ENCODE measurements at regions not wholly inside any gene's neighbourhood (a gene's known extent, or its start where the extent isn't known, plus 50 kb on each side); places are given as distances from the start of the nearest gene placed in this dataset.
"Not testable (repeated sequence)": the region's sequence is repeated elsewhere in the genome, so short reads cannot be mapped to it uniquely, and the experiment has no call there.

- no peak overlapping the region for H3K27ac ChIP-seq
- no peaks in the 10 kb centered on the region for H3K27me3 ChIP-seq
- no peak for TF ChIP-seq CTCF (IDR thresholded peaks at IDR 0.05)
- no peak for DNase-seq (ENCODE audit: low spot score)
- no peaks in the 10 kb centered on the region for H3K36me3 ChIP-seq
- no peaks in the 10 kb centered on the region for H3K9me3 ChIP-seq
- no peaks in the 10 kb centered on the region for H3K4me1 ChIP-seq
- no peak overlapping the region for H3K4me3 ChIP-seq
Measured at GRCh38 chr12:20155374-20155773, 213.0 kb upstream of the PDE3A start.

GRCh38 chr12:20160899-20161298, 207.4 kb upstream of the PDE3A start:
- H3K27ac ChIP-seq; H3K4me3 ChIP-seq; H3K4me1 ChIP-seq; H3K36me3 ChIP-seq; DNase-seq (ENCODE audit: low spot score); H3K9me3 ChIP-seq; H3K27me3 ChIP-seq: not testable (repeated sequence)

- no peak overlapping the region for H3K4me3 ChIP-seq
- H3K27ac ChIP-seq: no peak overlapping the region
- H3K27me3 ChIP-seq: no peaks in the 10 kb centered on the region
- H3K9me3 ChIP-seq: no peaks in the 10 kb centered on the region
- no peak for TF ChIP-seq CTCF (IDR thresholded peaks at IDR 0.05)
- H3K36me3 ChIP-seq: no peaks in the 10 kb centered on the region
- no peaks in the 10 kb centered on the region for H3K4me1 ChIP-seq
- no peak for DNase-seq (ENCODE audit: low spot score)
Measured at GRCh38 chr12:20174528-20175175, 193.7 kb upstream of the PDE3A start.

- no peaks in the 10 kb centered on the region for H3K9me3 ChIP-seq
- H3K36me3 ChIP-seq: no peaks in the 10 kb centered on the region
- no peak overlapping the region for H3K27ac ChIP-seq
- TF ChIP-seq CTCF (IDR thresholded peaks at IDR 0.05): no peak
- H3K27me3 ChIP-seq: no peaks in the 10 kb centered on the region
- H3K4me3 ChIP-seq: no peak overlapping the region
- no peaks in the 10 kb centered on the region for H3K4me1 ChIP-seq
- no peak for DNase-seq (ENCODE audit: low spot score)
Measured at GRCh38 chr12:20175704-20176388, 192.5 kb upstream of the PDE3A start.

GRCh38 chr12:20181416-20182180, 186.7 kb upstream of the PDE3A start:
- H3K4me3 ChIP-seq: no peak overlapping the region
- H3K27me3 ChIP-seq: no peaks in the 10 kb centered on the region
- no peak for DNase-seq (ENCODE audit: low spot score)
- peaks cover 0 to 8% of the 10 kb centered on the region in 2 donors for H3K4me1 ChIP-seq
- no peak overlapping the region for H3K27ac ChIP-seq
- no peaks in the 10 kb centered on the region for H3K36me3 ChIP-seq
- no peaks in the 10 kb centered on the region for H3K9me3 ChIP-seq
- TF ChIP-seq CTCF (IDR thresholded peaks at IDR 0.05): no peak

GRCh38 chr12:20183563-20183962, 184.8 kb upstream of the PDE3A start:
- H3K4me3 ChIP-seq: no peak overlapping the region
- H3K4me1 ChIP-seq: peaks cover 0 to 8% of the 10 kb centered on the region in 2 donors
- H3K9me3 ChIP-seq: no peaks in the 10 kb centered on the region
- DNase-seq (ENCODE audit: low spot score): no peak
- no peaks in the 10 kb centered on the region for H3K27me3 ChIP-seq
- no peaks in the 10 kb centered on the region for H3K36me3 ChIP-seq
- no peak overlapping the region for H3K27ac ChIP-seq
- no peak for TF ChIP-seq CTCF (IDR thresholded peaks at IDR 0.05)
